WTC11 (cell line): ENCODE measurements at regions not wholly inside any gene's neighbourhood (a gene's known extent, or its start where the extent isn't known, plus 50 kb on each side); places are given as distances from the start of the nearest gene placed in this dataset.

Experiments used
- FOXJ3 ChIP-seq: sonication (generic); formaldehyde crosslinking; IDR thresholded peaks from 2 replicates; pipeline ENCODE4 v1.9.0; 2021; ENCODE audit warnings: missing genetic modification reagents, mild to moderate bottlenecking, borderline replicate concordance
- NFE2L1 ChIP-seq: sonication (generic); formaldehyde crosslinking; IDR thresholded peaks from 2 replicates; pipeline ENCODE4 v1.8.1; 2023; ENCODE audit warnings: missing genetic modification reagents
- SP1 ChIP-seq: sonication (generic); formaldehyde crosslinking; conservative IDR thresholded peaks from 2 replicates; pipeline ENCODE4 v1.8.1; 2022; ENCODE audit warnings: missing genetic modification reagents
- TCF7 ChIP-seq: sonication (generic); formaldehyde crosslinking; IDR thresholded peaks from 2 replicates; pipeline ENCODE4 v1.8.0; 2022; ENCODE audit warnings: mild to moderate bottlenecking, low read depth, missing genetic modification reagents, moderate library complexity
- TEAD4 ChIP-seq: sonication (generic); formaldehyde crosslinking; IDR thresholded peaks from 2 replicates; pipeline ENCODE4 v1.8.0; 2022; ENCODE audit warnings: mild to moderate bottlenecking, missing genetic modification reagents
- TF ChIP-seq, protein P1 (sequence below): fragments of 200-600 bp; IDR thresholded peaks from 2 replicates; pipeline ENCODE4 v1.8.0; 2022; ENCODE audit warnings: antibody characterized with exemption
- TF ChIP-seq, protein P2 (sequence below): fragments of 250-450 bp; sonication (Bioruptor Pico); IDR thresholded peaks from 2 replicates; pipeline ENCODE4 v2.1.2; 2022; ENCODE audit warnings: mild to moderate bottlenecking, moderate library complexity
- TF ChIP-seq, protein P3 (sequence below): sonication (generic); formaldehyde crosslinking; IDR thresholded peaks from 2 replicates; pipeline ENCODE4 v1.8.0; 2022; ENCODE audit warnings: mild to moderate bottlenecking, missing genetic modification reagents
- TF ChIP-seq, protein P4 (sequence below): sonication (generic); formaldehyde crosslinking; IDR thresholded peaks from 2 replicates; pipeline ENCODE4 v1.8.1; 2022; ENCODE audit warnings: low read depth, missing genetic modification reagents, borderline replicate concordance
- TF ChIP-seq, protein P5 (sequence below): sonication (generic); formaldehyde crosslinking; IDR thresholded peaks from 2 replicates; pipeline ENCODE4 v1.8.1; 2022; ENCODE audit warnings: missing genetic modification reagents, borderline replicate concordance

DNA sequence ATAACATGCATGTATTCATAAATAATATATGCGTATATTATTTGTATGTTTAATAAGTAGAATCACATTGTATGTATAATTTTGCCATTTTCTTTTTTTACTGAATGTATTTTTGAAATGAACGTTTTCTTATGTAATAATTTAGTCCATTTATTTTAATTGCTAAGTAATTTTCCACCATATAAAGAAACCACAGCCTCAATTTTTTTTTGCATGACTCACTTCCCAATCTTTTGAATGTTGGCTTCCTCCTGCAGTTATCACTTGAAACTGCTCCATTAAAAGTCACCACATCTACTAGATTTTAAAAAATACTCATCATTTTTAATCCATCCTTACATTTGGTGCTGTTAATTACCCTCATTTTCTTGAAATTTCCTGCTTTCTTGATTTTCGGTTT, 363.3 kb upstream of the MEF2C start:
- TF ChIP-seq NFE2L1 (CRISPR knock-in tag): no peak
- TF ChIP-seq, protein P1, sequence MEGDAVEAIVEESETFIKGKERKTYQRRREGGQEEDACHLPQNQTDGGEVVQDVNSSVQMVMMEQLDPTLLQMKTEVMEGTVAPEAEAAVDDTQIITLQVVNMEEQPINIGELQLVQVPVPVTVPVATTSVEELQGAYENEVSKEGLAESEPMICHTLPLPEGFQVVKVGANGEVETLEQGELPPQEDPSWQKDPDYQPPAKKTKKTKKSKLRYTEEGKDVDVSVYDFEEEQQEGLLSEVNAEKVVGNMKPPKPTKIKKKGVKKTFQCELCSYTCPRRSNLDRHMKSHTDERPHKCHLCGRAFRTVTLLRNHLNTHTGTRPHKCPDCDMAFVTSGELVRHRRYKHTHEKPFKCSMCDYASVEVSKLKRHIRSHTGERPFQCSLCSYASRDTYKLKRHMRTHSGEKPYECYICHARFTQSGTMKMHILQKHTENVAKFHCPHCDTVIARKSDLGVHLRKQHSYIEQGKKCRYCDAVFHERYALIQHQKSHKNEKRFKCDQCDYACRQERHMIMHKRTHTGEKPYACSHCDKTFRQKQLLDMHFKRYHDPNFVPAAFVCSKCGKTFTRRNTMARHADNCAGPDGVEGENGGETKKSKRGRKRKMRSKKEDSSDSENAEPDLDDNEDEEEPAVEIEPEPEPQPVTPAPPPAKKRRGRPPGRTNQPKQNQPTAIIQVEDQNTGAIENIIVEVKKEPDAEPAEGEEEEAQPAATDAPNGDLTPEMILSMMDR: no peak
- no peak for TF ChIP-seq TCF7 (CRISPR knock-in tag)
- no peak for TF ChIP-seq SP1 (CRISPR knock-in tag)
- TF ChIP-seq, protein P2, sequence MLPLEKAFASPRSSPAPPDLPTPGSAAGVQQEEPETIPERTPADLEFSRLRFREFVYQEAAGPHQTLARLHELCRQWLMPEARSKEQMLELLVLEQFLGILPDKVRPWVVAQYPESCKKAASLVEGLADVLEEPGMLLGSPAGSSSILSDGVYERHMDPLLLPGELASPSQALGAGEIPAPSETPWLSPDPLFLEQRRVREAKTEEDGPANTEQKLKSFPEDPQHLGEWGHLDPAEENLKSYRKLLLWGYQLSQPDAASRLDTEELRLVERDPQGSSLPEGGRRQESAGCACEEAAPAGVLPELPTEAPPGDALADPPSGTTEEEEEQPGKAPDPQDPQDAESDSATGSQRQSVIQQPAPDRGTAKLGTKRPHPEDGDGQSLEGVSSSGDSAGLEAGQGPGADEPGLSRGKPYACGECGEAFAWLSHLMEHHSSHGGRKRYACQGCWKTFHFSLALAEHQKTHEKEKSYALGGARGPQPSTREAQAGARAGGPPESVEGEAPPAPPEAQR: no peak
- TF ChIP-seq, protein P3, sequence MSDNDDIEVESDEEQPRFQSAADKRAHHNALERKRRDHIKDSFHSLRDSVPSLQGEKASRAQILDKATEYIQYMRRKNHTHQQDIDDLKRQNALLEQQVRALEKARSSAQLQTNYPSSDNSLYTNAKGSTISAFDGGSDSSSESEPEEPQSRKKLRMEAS (CRISPR knock-in tag): no peak
- TF ChIP-seq, protein P4, sequence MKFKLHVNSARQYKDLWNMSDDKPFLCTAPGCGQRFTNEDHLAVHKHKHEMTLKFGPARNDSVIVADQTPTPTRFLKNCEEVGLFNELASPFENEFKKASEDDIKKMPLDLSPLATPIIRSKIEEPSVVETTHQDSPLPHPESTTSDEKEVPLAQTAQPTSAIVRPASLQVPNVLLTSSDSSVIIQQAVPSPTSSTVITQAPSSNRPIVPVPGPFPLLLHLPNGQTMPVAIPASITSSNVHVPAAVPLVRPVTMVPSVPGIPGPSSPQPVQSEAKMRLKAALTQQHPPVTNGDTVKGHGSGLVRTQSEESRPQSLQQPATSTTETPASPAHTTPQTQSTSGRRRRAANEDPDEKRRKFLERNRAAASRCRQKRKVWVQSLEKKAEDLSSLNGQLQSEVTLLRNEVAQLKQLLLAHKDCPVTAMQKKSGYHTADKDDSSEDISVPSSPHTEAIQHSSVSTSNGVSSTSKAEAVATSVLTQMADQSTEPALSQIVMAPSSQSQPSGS: no peak
- no peak for TF ChIP-seq FOXJ3 (CRISPR knock-in tag)
- TF ChIP-seq, protein P5, sequence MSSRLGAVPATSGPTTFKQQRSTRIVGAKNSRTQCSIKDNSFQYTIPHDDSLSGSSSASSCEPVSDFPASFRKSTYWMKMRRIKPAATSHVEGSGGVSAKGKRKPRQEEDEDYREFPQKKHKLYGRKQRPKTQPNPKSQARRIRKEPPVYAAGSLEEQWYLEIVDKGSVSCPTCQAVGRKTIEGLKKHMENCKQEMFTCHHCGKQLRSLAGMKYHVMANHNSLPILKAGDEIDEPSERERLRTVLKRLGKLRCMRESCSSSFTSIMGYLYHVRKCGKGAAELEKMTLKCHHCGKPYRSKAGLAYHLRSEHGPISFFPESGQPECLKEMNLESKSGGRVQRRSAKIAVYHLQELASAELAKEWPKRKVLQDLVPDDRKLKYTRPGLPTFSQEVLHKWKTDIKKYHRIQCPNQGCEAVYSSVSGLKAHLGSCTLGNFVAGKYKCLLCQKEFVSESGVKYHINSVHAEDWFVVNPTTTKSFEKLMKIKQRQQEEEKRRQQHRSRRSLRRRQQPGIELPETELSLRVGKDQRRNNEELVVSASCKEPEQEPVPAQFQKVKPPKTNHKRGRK (CRISPR knock-in tag): no peak
- no peak for TF ChIP-seq TEAD4 (CRISPR knock-in tag)
